COLO829 (cell line): ENCODE measurements at regions not wholly inside any gene's neighbourhood (a gene's known extent, or its start where the extent isn't known, plus 50 kb on each side); places are given as distances from the start of the nearest gene placed in this dataset.

Experiments
- DNase-seq: peaks from one replicate; pipeline ENCODE4 v3.0.0; 2012; ENCODE audit warnings: low spot score

DNA sequence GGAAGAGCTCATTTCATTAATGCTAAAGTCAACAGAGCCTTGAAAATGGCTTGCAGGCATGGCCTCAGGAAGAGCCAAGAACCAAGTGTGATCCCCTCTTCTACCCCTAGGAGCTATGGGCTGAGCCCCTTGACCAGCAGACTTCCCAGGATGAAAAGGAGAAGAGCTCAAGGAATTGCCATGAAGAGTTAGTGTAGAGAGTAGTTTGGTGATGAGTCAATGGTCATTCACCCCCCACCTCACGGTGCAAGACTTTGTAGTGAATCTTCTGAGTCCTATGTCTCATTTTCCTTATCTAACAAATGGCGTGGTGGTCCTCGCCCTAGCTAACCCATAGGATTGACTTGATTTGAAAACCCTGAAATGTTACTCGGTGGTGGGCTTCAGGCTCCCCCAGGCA lies 422.4 kb upstream of the CADM1 start:
- DNase-seq: no peak

GRCh38 chr11:115926138-115926537 lies 421.9 kb upstream of the CADM1 start:
- no peak for DNase-seq

DNA sequence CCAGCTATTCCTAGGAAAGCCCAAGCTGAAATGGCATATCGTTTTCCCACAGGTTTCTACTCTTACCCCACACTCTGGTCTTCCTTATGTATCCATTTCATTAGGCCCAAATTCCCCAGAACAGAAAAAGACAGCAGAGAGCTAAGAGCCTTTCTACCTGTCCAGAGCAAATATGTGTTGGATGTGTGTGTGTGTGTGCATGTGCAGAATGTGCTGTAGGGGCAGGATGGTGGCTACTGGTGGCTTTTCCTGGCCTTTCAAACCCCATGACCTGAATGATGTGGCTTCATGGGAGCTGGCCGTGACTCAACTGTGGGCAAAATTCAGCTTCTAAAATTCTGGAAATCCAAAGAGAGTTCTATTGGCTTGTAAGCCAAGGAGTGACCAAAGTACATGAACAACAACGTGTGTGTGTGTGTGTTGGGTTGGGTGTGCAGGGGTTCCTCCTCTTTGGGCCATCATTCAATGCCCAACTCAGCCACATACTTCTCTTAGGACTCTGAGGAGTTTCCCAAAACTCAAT lies 421.4 kb upstream of the CADM1 start:
- DNase-seq: no peak

DNA sequence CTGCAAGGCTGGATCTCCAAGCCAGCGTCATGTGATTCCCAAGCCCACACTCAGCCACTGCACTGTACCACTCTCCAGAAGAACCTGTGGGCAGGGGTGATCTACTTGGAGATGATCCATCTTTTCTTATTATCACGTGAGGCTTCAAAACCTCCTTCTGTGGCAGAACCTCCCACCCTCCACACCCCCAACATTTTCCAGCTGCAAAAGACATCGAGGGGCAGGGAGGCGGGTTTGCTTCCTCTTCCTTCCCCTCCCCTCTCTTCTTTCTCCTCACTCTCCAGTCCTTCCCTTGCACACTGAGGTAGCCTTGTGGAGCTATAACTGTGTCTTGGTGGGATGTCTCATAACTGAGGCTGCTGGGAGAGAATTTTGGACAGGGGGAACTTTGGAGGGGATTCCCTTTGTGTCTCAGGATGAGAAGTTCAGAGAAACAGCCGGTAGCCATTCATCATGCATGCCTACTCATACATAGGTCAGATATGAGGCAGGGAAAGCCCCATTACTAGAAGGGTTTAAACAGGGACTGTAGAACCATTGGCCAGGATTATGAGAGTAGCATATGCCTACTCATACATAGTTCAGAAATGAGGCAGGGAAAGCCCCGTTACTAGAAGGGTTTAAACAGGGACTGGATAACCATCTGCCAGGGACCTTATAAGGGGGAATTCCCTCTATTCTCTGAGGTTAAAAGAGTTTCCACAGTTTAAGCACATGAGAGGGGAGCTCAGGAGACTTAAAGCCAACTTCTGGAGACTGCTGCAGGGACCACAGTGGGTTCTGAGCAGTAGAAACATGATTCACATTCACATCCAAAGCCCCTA lies 420.7 kb upstream of the CADM1 start:
- no peak for DNase-seq

DNA sequence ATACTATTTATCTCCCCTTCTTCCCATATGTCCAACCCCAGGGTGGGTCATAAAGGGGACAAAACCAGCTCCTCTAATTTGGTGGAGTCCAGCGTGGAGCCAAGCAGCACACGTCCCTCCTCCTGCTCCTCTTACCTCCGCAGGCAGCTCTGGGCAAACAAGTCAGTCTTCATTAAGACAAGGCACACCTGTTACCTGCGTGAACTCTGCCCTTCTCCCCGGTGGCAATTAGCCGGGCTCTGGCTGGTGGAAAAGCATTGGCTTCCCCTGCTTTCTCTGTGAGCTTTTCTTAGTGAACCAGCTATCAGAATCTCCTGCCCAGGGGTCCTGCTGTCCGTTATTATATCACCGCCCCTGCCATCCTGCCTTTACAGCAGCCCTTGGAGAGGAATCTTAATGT lies 418.7 kb upstream of the CADM1 start:
- no peak for DNase-seq

DNA sequence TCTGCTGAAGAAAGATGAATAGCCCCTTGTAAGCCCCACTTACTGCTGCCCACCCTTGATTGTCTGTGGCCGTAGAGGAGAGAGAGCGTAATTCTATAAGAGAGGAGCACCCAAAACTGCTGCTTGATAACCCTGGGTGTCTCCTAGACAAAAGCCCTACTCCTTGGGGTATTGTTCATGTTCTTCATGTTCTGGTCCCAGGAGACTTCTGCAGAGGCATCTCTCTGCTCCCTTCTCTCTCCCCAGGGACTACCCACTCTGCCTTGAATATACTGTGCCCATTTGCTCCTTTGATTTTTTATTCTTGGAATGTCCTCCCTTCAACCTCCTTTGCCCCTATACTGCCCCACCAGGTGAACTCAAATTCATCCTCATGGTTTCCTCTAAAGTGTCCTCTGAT lies 417.8 kb upstream of the CADM1 start:
- DNase-seq: no peak

DNA sequence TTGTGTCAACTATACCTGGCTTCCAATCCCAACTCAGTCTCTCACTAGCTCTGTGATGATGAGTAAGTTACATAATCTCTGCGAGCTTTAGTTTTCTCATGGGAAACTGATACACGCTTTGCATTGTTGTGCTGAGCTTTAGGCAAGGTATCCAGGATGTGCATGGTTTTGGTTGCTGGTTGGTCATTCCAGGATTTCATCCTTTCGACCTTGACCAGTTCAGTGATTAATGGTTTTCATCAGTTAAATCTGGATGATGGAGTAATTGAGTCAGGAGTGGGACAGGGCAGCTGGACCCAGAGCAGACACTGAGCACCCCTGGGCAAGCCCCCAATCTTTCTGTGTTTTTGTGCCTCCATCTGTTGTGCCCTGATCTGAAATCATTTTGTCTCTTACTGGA lies 417.3 kb upstream of the CADM1 start:
- DNase-seq: no peak

DNA sequence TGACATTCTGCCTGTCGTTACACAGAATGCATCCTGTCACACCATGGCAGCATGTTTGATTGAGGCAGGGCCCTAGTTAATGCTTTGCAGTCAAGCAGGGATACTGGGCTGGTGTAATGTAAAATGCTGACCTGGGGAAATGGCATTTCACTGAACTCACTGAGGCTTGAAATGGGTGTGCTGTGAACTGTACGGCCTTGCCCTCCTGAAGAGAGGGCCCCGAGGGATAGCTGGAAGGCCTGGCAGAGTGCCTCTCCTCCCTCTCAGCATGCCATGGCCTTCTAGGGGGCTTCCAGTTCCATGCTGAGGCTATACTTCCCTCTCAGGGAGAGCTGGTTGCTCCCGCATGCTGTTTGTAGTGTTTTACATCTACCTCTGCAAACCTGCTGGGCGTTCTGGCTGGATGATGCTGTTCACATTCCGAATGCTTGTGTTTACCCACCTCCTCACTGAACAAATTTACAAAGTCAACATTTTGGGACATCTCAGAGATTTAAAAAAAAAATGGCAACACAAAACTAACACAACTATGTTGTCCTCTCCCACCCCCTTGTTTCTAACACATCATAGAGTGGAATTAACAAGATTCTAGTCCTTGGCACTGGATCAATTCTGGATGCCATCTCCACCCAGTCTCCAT lies 416.7 kb upstream of the CADM1 start:
- DNase-seq: no peak

DNA sequence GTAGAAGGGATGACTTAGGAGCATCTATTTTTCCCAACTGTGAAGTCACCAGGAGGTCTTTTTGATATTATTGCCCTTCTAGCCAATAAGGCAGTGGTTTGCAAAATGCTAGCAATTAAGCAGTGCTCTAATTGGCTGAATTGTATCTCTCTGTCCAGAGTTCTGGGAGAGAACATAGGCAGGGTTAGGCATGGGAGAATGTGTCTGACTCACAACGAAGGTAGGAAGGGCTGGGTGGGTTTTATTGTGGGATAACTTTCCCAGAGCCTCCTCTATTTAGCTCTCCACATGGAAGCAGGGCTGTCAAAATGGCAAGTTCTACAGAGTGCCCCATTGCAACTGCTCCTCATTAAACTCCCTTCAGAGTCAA lies 415.9 kb upstream of the CADM1 start:
- peak; percentile 24 for DNase-seq

DNA sequence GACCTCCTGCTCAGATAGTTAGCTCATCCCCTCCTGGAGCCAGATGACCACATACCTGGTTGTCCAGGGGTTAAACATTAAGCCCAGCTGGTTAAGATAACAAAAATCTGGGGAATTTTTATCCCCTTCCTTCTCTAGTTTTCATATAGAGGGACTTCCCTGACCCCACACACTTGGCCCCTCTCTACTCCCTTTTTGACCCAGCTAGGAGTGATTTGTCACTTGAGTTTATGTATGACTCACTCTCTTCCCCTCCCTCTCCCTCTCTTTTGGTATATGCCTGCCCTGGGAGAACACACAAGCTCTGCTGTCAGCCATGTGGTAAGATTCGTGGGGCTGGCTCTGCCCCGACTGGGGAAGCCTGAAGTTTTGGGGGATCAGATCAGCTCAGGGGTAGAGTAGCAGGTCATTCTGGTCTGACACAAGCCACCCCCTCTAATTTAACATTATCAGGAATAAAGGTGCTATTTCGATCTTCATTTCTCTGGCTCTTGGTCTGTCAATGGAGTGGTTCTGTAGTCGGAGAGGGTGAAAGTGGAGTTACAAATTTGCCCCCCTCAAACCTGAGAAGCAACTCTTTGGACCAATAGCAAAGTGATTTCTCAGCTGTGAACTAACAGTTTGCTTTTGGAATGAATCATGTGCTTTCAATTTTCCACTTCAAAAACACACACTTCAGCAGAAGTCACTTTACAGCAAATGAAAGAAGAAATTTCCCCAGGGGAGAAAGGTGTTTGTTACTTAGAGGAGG lies 415.3 kb upstream of the CADM1 start:
- DNase-seq: peak; percentile 42

GRCh38 chr11:115918576-115918975 lies 414.4 kb upstream of the CADM1 start:
- no peak for DNase-seq

DNA sequence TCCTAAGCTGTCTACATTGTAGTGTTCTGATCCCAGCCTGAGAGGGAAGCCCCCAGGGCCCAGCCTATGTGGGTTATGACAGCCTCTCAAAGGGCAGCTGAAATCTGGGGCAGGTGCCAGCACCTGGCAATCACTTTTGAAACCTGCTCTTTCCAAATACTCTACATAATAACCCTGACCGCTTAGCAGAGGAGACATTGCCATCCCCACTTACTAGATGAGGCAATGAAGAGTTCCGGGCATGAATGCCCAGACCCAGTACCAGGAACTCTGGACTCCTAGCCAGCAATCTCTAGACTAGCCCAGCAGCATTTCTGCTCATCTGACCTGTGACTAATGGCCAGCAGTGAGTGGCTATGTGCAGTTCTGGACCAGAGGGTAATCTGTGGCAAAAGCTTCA lies 412.4 kb upstream of the CADM1 start:
- no peak for DNase-seq

- no peak for DNase-seq
Measured at GRCh38 chr11:115912484-115912945, 408.3 kb upstream of the CADM1 start.

- DNase-seq: no peak
Measured at GRCh38 chr11:115911613-115912346, 407.6 kb upstream of the CADM1 start.

DNA sequence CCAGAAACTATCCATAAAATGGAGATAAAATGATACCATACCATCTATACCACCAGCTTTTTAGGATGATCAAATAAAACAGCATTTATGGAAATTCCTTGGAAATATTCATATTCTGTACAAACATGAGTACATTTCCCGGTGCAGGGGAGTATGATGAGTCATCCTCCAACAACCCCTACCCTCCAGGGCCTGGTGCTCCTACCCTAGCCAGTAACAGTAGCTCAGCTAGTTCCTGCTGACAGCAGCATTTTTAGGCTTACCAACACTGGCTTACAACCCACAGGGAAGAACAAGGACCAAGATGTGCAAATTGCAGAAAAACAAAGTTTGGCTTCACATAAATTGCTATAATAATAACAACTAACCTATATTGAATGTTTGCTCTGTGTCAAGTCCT lies 406.2 kb upstream of the CADM1 start:
- DNase-seq: no peak

GRCh38 chr11:115906171-115906570 lies 402.0 kb upstream of the CADM1 start:
- DNase-seq: no peak

- DNase-seq: no peak
Measured at GRCh38 chr11:115905341-115906000, 401.3 kb upstream of the CADM1 start.

DNA sequence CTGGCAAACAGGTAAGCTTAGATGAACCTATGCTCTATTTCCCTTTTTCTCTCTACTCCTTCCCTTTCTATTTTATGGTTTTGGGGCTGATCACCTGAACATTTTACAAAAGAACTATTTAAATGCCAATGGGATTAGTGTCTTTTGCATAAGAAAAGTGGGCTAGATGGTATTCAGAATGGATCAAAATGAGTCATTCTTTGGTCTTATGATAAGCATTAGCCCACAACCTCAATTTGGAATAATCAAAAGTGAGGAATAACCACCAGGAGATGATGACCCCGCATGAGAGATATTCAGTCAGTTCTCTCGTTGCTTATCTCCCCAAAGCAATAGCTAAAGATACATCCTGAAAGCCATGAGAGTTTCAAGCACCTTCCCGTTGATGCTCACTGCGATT lies 399.0 kb upstream of the CADM1 start:
- DNase-seq: no peak

DNA sequence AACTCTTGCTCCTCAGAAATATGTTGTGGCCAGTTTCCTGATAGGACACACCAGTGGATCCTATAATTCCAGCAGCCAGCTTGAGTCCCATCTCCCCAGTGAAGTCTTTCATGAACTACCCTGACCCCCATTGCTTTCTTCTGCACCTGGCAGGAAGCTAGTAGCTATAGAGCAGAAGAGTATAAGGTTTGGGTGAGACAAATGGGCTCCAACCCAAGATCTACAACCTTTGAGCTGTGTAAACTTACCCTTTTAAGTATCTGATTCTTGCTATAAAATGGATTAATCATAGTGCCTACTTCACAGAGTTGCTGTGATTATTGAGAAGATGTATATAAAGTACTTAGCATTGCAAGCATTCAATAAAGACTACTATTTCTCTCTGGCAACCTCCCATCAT lies 396.9 kb upstream of the CADM1 start:
- no peak for DNase-seq

DNA sequence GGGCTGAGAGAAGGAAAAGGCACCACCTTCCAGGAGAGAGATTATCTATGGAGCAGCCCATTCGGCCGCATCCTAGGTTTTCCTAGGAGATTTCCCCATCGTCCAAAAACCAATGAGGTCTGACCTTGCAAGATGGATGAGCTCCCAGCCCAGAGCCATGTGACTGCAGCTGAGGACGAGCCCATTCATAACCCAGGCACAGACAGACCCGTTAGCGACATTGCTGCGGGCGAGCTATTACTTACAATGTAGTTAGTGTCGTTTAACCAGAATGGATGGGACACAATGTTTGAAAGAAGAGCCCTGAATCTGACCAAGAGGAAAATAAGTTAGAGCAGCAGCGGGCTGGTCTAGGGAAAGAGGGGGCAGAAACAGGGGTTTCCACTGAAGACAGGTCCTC lies 395.9 kb upstream of the CADM1 start:
- DNase-seq: no peak

DNA sequence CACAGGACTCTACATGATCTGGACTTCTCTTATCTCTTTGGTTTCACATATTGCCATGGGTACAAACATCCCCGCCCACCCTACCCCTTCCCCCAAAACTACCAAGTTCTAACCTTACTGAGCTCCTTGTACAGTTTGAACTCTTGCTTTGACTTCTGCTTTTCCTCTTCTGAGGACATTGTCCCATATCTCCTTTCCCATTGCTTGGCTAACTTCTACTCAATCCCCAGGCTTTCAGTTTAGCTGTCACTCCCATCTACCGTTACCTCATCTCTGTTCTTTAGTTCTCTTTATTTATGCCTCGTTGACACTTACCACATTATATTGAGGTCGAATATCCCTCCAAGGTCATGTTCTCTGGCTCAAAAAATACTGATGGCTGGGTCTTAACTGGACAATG lies 393.5 kb upstream of the CADM1 start:
- DNase-seq: no peak

DNA sequence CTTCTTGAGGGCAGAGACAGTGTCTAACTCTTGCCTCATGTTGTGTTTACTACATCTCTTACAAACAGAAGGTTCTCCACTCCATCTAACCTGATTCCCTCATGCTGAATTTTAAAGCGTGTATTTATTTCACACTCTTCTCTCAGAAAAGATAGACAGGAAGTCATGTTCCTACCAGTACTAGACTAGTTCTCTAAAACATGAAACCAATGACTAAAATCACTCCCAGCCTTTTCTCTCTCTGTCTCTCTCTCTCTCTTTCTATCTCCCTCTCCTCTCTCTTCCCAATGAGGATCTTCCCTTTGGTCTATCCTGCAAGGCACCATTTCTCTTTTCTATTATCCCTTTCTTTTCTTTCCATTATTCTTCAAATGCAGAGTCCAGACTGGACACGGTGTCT lies 391.9 kb upstream of the CADM1 start:
- DNase-seq: no peak
